ENCODE measurements at regions not wholly inside any gene's neighbourhood (a gene's known extent, or its start where the extent isn't known, plus 50 kb on each side); places are given as distances from the start of the nearest gene placed in this dataset.
A peak's percentile ranks its signal among the peaks of the same experiment; 100 is the strongest.

DNA sequence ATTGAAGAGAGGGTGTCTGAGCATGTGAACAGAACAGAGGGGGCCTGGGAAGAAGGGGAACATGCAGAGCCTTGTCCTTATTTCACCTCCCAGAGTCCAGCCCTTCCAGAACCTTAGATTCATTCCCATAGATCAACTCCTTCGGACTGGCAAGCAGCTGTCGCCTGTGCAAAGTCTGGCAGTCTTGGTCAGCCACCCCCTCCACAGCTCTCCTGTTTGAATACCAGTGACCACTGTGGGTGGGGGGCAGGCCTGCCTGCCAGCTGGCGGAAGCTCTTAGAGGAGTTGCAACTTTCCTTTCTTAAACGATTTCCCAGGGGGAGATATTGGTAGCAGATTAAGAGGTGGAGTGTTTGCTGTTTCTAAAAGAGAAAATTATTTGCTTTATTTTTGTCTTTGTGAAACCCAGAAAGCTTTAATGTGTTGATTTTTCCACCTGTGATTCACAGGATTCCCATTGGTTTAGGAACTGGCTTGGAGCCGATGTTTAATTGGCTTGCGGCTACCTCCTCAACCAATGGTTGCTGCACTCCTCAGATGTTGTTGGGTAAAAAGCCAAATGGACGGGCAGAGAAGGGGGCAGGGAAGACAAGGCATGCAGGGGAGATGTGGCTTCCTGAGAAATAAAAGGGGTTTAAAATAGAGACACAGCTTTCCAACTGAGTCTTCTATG lies 62.2 kb upstream of the PRPS1 start (continued):
- TF ChIP-seq, protein P1, sequence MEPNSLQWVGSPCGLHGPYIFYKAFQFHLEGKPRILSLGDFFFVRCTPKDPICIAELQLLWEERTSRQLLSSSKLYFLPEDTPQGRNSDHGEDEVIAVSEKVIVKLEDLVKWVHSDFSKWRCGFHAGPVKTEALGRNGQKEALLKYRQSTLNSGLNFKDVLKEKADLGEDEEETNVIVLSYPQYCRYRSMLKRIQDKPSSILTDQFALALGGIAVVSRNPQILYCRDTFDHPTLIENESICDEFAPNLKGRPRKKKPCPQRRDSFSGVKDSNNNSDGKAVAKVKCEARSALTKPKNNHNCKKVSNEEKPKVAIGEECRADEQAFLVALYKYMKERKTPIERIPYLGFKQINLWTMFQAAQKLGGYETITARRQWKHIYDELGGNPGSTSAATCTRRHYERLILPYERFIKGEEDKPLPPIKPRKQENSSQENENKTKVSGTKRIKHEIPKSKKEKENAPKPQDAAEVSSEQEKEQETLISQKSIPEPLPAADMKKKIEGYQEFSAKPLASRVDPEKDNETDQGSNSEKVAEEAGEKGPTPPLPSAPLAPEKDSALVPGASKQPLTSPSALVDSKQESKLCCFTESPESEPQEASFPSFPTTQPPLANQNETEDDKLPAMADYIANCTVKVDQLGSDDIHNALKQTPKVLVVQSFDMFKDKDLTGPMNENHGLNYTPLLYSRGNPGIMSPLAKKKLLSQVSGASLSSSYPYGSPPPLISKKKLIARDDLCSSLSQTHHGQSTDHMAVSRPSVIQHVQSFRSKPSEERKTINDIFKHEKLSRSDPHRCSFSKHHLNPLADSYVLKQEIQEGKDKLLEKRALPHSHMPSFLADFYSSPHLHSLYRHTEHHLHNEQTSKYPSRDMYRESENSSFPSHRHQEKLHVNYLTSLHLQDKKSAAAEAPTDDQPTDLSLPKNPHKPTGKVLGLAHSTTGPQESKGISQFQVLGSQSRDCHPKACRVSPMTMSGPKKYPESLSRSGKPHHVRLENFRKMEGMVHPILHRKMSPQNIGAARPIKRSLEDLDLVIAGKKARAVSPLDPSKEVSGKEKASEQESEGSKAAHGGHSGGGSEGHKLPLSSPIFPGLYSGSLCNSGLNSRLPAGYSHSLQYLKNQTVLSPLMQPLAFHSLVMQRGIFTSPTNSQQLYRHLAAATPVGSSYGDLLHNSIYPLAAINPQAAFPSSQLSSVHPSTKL (CRISPR knock-in tag; IDR thresholded peaks at IDR 0.05): no peak
- TF ChIP-seq ZKSCAN8 (CRISPR knock-in tag; IDR thresholded peaks at IDR 0.05; ENCODE audit: borderline replicate concordance) (no peak), ZNF136 (CRISPR knock-in tag; IDR thresholded peaks at IDR 0.05; ENCODE audit: low read depth) (no peak), NCOA5 (CRISPR knock-in tag; IDR thresholded peaks at IDR 0.05) (no peak)
- TF ChIP-seq, protein P2, sequence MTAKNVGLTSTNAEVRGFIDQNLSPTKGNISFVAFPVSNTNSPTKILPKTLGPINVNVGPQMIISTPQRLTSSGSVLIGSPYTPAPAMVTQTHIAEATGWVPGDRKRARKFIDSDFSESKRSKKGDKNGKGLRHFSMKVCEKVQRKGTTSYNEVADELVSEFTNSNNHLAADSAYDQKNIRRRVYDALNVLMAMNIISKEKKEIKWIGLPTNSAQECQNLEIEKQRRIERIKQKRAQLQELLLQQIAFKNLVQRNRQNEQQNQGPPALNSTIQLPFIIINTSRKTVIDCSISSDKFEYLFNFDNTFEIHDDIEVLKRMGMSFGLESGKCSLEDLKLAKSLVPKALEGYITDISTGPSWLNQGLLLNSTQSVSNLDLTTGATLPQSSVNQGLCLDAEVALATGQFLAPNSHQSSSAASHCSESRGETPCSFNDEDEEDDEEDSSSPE (CRISPR knock-in tag; IDR thresholded peaks at IDR 0.05): no peak

DNA sequence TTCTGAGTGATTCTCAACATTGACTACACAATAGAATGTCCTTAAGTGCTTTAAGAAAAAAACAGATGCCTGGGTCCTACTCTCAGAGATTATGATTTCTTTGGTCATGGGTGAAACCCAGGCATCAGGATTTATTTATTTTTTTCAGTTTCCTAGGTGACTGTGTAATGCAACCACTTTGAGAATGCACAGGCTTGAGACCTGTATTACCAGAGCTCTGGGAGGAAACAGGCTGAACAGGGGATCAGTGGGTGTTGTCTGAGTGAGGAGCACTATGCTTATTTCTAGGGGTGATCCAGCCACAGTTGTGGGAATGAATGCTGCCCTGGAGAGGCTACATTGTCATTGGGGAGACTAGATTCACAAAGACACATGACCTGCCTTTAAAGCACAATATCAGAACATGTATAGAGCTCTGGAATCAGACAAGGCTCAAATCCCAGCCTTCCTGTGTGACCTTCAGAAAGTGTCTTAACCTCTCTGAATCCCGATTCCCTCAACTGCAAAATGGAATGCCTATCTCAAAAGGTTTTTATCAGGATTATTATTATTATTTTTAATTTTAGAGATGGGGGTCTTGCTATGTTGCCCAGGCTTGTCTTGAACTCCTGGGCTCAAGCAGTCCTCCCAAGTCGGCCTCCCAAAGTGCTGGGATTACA lies 61.6 kb upstream of the PRPS1 start:
- no peak overlapping the region for H2AFZ ChIP-seq (ENCODE audit: low read length)
- no peaks in the 10 kb centered on the region for H3K4me1 ChIP-seq (ENCODE audit: insufficient read depth, low read length)
- FAIRE-seq (no peak), ATAC-seq (no peak), DNase-seq (ENCODE audit: low spot score) (no peak)
- no peaks in the 10 kb centered on the region for H4K20me1 ChIP-seq (ENCODE audit: insufficient read depth, low read length)
- H3K9ac ChIP-seq (ENCODE audit: insufficient read depth, low read depth, low read length): no peak overlapping the region
- H3K36me3 ChIP-seq (replicated peaks in 1 of 2; ENCODE audit: control insufficient read depth in 1 of 2, insufficient read depth in 2 of 2, low read length in 2 of 2): no peaks in the 10 kb centered on the region
- 38% methylated on average over 2 of the region's 2 CpGs for WGBS (ENCODE audit: low lambda C conversion rate)
- ChIA-PET CTCF (ENCODE audit: low intra/inter-chr PET ratio, low total read pairs) (no interaction called here), POLR2A (no interaction called here)
- H3K4me2 ChIP-seq (ENCODE audit: low read depth, low read length): peak overlapping the region; percentile 60; the same call in 1 of the 2 replicates
- intact Hi-C loops (cut with micrococcal nuclease; ENCODE audit: unreplicated experiment): no loop called here
- H3K27ac ChIP-seq (ENCODE audit: extremely low read length, insufficient read depth, low read length): no peak overlapping the region
- H3K9me3 ChIP-seq (ENCODE audit: low read length): no peaks in the 10 kb centered on the region
- no peaks in the 10 kb centered on the region for H3K27me3 ChIP-seq (ENCODE audit: control insufficient read depth in 1 of 2, insufficient read depth in 2 of 2, low read length in 2 of 2)
- H3K79me2 ChIP-seq (ENCODE audit: insufficient read depth, low read length): no peaks in the 10 kb centered on the region
- in situ Hi-C loops (cut with HindIII; ENCODE audit: extremely low pct_ligation_motif_present, low pct_unique_long_range_greater_than_20kb): no loop called here
- no TSS peak for BruUV-seq (replicated peaks)
- no peak overlapping the region for H3K4me3 ChIP-seq (replicated peaks in 1 of 3; ENCODE audit: insufficient read depth in 1 of 3, low read depth in 2 of 3, low read length in 3 of 3)
- no peak for TF ChIP-seq SUZ12 (IDR thresholded peaks at IDR 0.05; ENCODE audit: low read depth, low read length)
- TF ChIP-seq MED8 (CRISPR knock-in tag; IDR thresholded peaks at IDR 0.05; ENCODE audit: insufficient replicate concordance): no peak
- TF ChIP-seq, protein P3, sequence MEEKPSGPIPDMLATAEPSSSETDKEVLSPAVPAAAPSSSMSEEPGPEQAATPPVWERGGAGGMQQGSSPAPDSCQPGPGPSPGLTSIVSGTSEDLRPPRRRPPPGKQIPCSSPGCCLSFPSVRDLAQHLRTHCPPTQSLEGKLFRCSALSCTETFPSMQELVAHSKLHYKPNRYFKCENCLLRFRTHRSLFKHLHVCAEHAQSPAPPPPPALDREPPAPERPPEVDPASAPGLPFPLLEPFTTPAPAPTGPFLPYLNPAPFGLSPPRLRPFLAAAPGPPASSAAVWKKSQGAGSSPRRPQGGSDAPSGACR (CRISPR knock-in tag; IDR thresholded peaks at IDR 0.05): no peak
- TF ChIP-seq GATAD2A (CRISPR knock-in tag; IDR thresholded peaks at IDR 0.05): no peak
- no peak for TF ChIP-seq SIX4 (CRISPR knock-in tag; IDR thresholded peaks at IDR 0.05)
- no peak for TF ChIP-seq ZNF431 (CRISPR knock-in tag; IDR thresholded peaks at IDR 0.05; ENCODE audit: borderline replicate concordance, low read depth)
- no peak for TF ChIP-seq FOXA3 (CRISPR knock-in tag; IDR thresholded peaks at IDR 0.05)
- peak; percentile 22; the same call in 1 of the 2 replicates for TF ChIP-seq ZNF768 (CRISPR knock-in tag; IDR thresholded peaks at IDR 0.05)

Data from HepG2 (cell line).